PC-9 (cell line): ENCODE measurements at regions not wholly inside any gene's neighbourhood (a gene's known extent, or its start where the extent isn't known, plus 50 kb on each side); places are given as distances from the start of the nearest gene placed in this dataset.

Experiments used
- BruUV-seq: library from RNA; stranded (reverse); fragments of 400-500 nt; replicated peaks from 2 replicates; lab custom pipeline; 2021; lab: Mats Ljungman, UMichigan
- CTCF ChIA-PET: fragments of 300-600 bp; sonication (Branson Sonifier 250); formaldehyde crosslinking; loops from one replicate; lab custom pipeline; 2022; ENCODE audit warnings: antibody characterized with exemption; lab: Charles Lee
- POLR2A ChIA-PET: fragments of 300-600 bp; sonication (Branson Sonifier 250); formaldehyde crosslinking; loops from one replicate; lab custom pipeline; 2022; ENCODE audit warnings: antibody characterized with exemption; ENCODE audit not compliant: unreplicated experiment; lab: Charles Lee
- DNase-seq, 2 experiments: peaks; one replicate each; pipeline versions ENCODE4 v3.0.0 to v3.0.0-alpha.2; 2015 to 2022; ENCODE audit warnings: mixed read lengths in 1 of 2
- H2AFZ ChIP-seq: fragments of 200-600 bp; sonication (generic); 2 replicates; pipeline ENCODE4 v1.8.1; 2017; ENCODE audit warnings: antibody characterized with exemption
- H3F3A ChIP-seq: fragments of 200-600 bp; sonication (generic); 2 replicates; pipeline ENCODE4 v1.8.1; 2017; ENCODE audit warnings: antibody characterized with exemption, mild to moderate bottlenecking, low read depth; ENCODE audit not compliant: insufficient read depth
- H3K27ac ChIP-seq: fragments of 200-600 bp; sonication (generic); 2 replicates; pipeline ENCODE4 v1.6.1; 2016; ENCODE audit warnings: mixed run types
- H3K27me3 ChIP-seq: fragments of 200-600 bp; sonication (generic); 2 replicates; pipeline ENCODE4 v1.6.1; 2016; ENCODE audit warnings: low read depth, mixed run types; ENCODE audit not compliant: insufficient read depth
- H3K36me3 ChIP-seq: fragments of 200-600 bp; sonication (generic); 2 replicates; pipeline ENCODE4 v1.6.1; 2016; ENCODE audit warnings: low read depth, mixed run types
- H3K4me1 ChIP-seq: fragments of 200-600 bp; sonication (generic); replicated peaks from 2 replicates; pipeline ENCODE4 v1.6.1; 2016; ENCODE audit warnings: mixed run types; ENCODE audit not compliant: insufficient read depth
- H3K4me2 ChIP-seq: fragments of 200-600 bp; sonication (generic); 2 replicates; pipeline ENCODE4 v1.6.1; 2017; ENCODE audit warnings: mixed run types
- H3K4me3 ChIP-seq: fragments of 200-600 bp; sonication (generic); 2 replicates; pipeline ENCODE4 v1.6.1; 2016; ENCODE audit warnings: mixed run types
- H3K79me2 ChIP-seq: fragments of 200-600 bp; sonication (generic); 2 replicates; pipeline ENCODE4 v1.6.1; 2017; ENCODE audit warnings: low read depth, mixed run types
- H3K9me2 ChIP-seq: fragments of 200-600 bp; sonication (generic); 2 replicates; pipeline ENCODE4 v1.8.1; 2017; ENCODE audit warnings: mild to moderate bottlenecking; ENCODE audit not compliant: insufficient read depth
- H3K9me3 ChIP-seq: fragments of 200-600 bp; sonication (generic); 2 replicates; pipeline ENCODE4 v1.8.1; 2016; ENCODE audit warnings: low read depth; ENCODE audit not compliant: insufficient read depth
- H4K20me1 ChIP-seq: fragments of 200-600 bp; sonication (generic); 2 replicates; pipeline ENCODE4 v1.8.1; 2017; ENCODE audit not compliant: insufficient read depth
- CTCF ChIP-seq: fragments of 200-600 bp; sonication (generic); conservative IDR thresholded peaks from 2 replicates; pipeline ENCODE4 v1.6.1; 2017; ENCODE audit warnings: mixed run types, antibody characterized with exemption, mild to moderate bottlenecking, moderate library complexity
- EZH2 ChIP-seq: fragments of 200-600 bp; sonication (generic); IDR thresholded peaks from 2 replicates; pipeline ENCODE4 v1.8.0; 2017; ENCODE audit warnings: antibody characterized with exemption, low read depth
- intact Hi-C: fragments of 100-400 bp; cut with micrococcal nuclease; formaldehyde crosslinking; loops from one replicate; pipeline ENCODE4 v1.10.0; 2022; ENCODE audit not compliant: unreplicated experiment

- TF ChIP-seq EZH2 (no peak), CTCF (no peak)
- CTCF ChIA-PET = no interaction called here
Observed at GRCh38 chr17:59451706-59452105, 113.7 kb upstream of the DHX40 start.

DNA sequence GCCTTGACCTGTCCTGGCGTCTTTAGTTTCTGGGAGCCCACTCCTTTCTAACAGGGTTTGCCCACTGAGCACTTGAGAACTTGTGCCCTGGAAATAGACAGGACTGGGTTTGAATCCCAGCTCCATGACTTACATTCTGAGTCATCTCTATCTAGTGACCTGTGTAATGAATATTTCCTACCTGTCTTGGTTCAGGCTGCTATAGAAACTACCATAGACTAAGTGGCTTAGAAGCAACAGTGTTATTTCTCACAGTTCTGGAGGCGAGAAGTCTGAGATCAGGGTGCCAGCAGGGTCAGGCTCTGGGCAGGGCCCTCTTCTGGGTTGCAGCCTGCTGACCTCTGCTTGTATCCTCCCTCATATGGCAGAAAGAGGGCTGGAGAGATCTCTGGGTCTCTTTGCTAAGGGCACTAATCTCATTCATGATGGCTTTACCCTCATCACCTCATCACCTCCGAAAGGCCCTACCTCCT, 110.7 kb upstream of the DHX40 start:
- no TSS peak for BruUV-seq

More at GRCh38 chr17:59451706-59452105, 113.7 kb upstream of the DHX40 start:
- H3K4me1 ChIP-seq = 0 out of 2 replicates have a peak, but pooled peaks cover 4% of the 10 kb centered on the region
- no peak overlapping the region for H2AFZ ChIP-seq
- no peaks in the 10 kb centered on the region for H3K27me3 ChIP-seq
- no peaks in the 10 kb centered on the region for H4K20me1 ChIP-seq
- H3K9me2 ChIP-seq = no peaks in the 10 kb centered on the region
- H3K79me2 ChIP-seq = no peaks in the 10 kb centered on the region
- no peaks in the 10 kb centered on the region for H3K36me3 ChIP-seq
- H3K27ac ChIP-seq = no peak overlapping the region
- intact Hi-C loops = no loop called here
- H3K4me3 ChIP-seq = no peak overlapping the region
- no TSS peak for BruUV-seq
- no peaks in the 10 kb centered on the region for H3K9me3 ChIP-seq
- H3F3A ChIP-seq = no peaks in the 10 kb centered on the region
- no peak overlapping the region for H3K4me2 ChIP-seq
- DNase-seq = peak in 1 of 2 experiments; percentile 54
- POLR2A ChIA-PET = no interaction called here

GRCh38 chr17:59456428-59456827, 109.0 kb upstream of the DHX40 start:
- H4K20me1 ChIP-seq = no peaks in the 10 kb centered on the region
- no TSS peak for BruUV-seq
- TF ChIP-seq EZH2 = no peak
- no peak for TF ChIP-seq CTCF
- 0 out of 2 replicates have a peak, but pooled peaks cover 4% of the 10 kb centered on the region for H3K4me1 ChIP-seq
- H3K27ac ChIP-seq = no peak overlapping the region
- H3K36me3 ChIP-seq = no peaks in the 10 kb centered on the region
- ChIA-PET CTCF (no interaction called here), POLR2A (interaction anchor here (0.6 kb wide), 1 partner anchor 49 kb away, joined by 4 read pairs; no protein-coding TSS in a partner anchor)
- H3K79me2 ChIP-seq = no peaks in the 10 kb centered on the region
- H2AFZ ChIP-seq = no peak overlapping the region
- H3K4me2 ChIP-seq = no peak overlapping the region
- H3K4me3 ChIP-seq = no peak overlapping the region
- intact Hi-C loops = no loop called here
- H3F3A ChIP-seq = no peaks in the 10 kb centered on the region
- no peaks in the 10 kb centered on the region for H3K9me2 ChIP-seq
- no peak for DNase-seq
- H3K9me3 ChIP-seq = no peaks in the 10 kb centered on the region
- H3K27me3 ChIP-seq = no peaks in the 10 kb centered on the region

More for the DNA sequence above, 110.7 kb upstream of the DHX40 start:
- no peaks in the 10 kb centered on the region for H3K79me2 ChIP-seq
- no peaks in the 10 kb centered on the region for H3K27me3 ChIP-seq
- ChIA-PET POLR2A (interaction anchor here (0.6 kb wide), 1 partner anchor 57 kb away, joined by 3 read pairs; no protein-coding TSS in a partner anchor), CTCF (no interaction called here)
- no peaks in the 10 kb centered on the region for H3F3A ChIP-seq
- H3K4me1 ChIP-seq = 0 out of 2 replicates have a peak, but pooled peaks cover 4% of the 10 kb centered on the region
- H3K4me3 ChIP-seq = no peak overlapping the region
- intact Hi-C loops = no loop called here
- H3K36me3 ChIP-seq = no peaks in the 10 kb centered on the region
- no peak for TF ChIP-seq CTCF
- TF ChIP-seq EZH2 = no peak
- DNase-seq = peak in 1 of 2 experiments; percentile 39
- H3K9me3 ChIP-seq = no peaks in the 10 kb centered on the region
- no peak overlapping the region for H3K27ac ChIP-seq
- H2AFZ ChIP-seq = no peak overlapping the region
- no peaks in the 10 kb centered on the region for H4K20me1 ChIP-seq
- H3K4me2 ChIP-seq = no peak overlapping the region
- no peaks in the 10 kb centered on the region for H3K9me2 ChIP-seq
